GM18873 (cell line): ENCODE measurements at regions not wholly inside any gene's neighbourhood (a gene's known extent, or its start where the extent isn't known, plus 50 kb on each side); places are given as distances from the start of the nearest gene placed in this dataset.

ENCODE experiments used
- ATAC-seq: cut with Tn5 transposase; IDR thresholded peaks from one replicate; pipeline ENCODE4 v1.9.1; 2021; ENCODE audit warnings: mild to moderate bottlenecking, moderate library complexity, moderate number of reproducible peaks; ENCODE audit not compliant: unreplicated experiment, low FRiP score

GRCh38 chr13:85411591-85411990, 387.6 kb downstream of the SLITRK6 start:
- ATAC-seq = no peak

GRCh38 chr13:85408415-85408814, 390.8 kb downstream of the SLITRK6 start:
- ATAC-seq = no peak

DNA sequence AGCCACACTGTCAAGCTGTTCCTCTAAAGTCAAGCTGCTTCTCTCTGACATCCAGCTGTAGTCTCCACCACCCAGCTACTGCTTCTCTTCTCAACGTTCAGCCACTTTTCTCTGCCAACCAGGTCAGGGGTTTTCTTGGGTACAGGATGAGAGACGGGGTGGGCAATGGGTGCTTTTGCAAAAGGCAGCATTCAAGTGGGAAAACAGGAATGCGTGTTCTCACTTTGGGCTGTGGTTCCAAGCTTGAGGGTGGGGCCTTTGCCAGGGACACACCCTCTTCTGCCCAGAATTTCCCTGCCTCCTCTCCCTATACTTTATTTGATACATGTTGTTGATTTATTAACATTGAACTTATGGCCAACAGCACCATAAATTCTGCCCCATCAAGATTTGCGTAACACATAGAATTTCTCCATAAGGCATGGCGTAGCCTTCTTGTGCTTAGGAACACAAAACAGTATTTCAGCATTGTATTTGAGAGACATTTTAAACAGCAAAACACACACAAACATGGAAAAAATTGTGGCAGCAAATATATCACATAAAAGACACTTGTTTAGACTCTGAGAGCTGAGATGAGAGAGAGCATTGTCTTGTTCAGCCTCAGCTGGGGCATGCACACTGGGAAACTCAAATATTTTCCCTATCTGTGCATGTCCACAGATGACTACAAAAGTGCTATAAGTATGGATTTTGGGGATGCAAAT, 392.8 kb downstream of the SLITRK6 start:
- no peak for ATAC-seq

DNA sequence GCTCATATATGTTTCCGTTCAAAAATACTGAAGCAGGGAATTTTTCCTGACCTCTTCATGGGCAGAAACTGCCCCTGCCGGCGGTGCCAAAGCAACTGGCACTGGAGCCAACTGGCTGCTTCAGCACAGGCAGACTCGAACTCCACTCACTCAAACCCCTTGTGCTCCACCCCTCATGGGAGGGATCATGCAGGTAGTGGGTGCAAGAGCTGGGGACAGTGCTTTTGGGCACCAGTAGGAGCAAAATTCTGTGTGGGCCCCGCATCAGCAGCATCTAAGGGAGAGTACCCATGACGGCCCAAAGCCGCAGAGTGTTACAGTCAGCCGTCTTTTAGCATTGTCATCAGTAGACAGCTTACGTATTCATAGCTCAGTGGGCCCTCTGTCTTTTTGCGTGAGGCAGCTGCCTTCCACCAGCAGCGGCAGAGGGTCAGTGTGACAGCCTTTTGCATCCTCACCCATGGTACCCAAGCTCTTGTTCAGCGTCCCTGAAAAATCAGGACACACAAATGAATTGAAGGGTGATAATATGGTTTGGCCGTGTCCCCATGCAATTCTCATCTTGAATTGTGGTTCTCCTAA, 393.8 kb downstream of the SLITRK6 start:
- no peak for ATAC-seq

DNA sequence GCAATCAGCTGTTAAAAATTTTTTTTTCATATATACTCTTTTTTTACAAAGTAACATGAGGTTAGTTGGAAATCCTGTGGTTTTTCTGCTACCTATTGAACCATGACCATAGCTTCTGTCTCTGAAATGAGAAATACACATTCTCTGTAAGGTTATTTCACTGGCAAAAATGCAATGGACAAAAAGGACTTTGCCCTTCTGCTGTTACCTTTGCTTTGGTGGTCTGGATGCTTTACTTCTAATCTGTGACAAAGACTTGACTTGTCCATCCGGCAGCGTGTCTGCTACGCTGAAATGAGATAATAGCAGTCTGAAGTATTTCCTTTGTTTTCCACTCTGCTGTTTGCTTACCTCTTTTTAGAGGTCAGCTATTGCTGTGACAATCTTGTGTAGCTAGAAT, 412.8 kb downstream of the SLITRK6 start:
- ATAC-seq = no peak

GRCh38 chr13:85383291-85383690, 415.9 kb downstream of the SLITRK6 start:
- ATAC-seq = no peak

DNA sequence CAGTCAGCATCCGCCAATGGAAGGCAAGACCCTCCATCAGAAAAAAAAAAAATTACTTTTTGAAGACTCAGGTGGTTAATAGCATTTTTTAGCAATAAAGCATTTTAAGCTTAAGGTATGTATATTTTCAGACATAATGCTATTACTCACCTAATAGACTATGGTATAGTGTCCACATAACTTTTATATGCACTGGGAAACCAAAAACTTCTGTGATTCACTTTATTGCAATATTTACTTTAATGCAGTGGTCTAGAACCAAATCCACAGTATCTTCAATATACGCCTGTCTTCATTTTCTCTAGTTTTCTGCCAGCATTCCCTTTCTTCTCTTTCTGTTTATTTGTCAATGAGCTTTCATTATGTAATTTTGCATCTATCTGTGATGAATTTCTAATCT, 418.1 kb downstream of the SLITRK6 start:
- ATAC-seq = no peak

DNA sequence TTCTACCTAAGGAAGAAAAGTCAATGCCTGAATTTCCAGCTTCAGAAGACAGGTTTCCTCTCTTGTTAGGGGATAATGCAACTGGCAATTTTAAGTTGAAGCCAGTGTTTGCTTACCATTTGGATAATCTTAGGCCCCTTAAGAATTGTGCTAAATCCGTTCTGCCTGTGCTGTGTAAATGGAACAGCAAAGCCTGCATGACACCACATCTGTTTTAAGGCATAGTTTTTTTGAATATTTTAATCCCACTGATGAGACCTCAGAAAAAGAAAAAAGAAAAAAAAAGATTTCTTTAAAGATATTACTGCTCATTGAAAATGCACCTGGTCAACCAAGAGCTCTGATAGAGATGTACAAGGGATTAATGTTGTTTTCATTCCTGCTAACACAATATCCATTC, 419.2 kb downstream of the SLITRK6 start:
- ATAC-seq = no peak

DNA sequence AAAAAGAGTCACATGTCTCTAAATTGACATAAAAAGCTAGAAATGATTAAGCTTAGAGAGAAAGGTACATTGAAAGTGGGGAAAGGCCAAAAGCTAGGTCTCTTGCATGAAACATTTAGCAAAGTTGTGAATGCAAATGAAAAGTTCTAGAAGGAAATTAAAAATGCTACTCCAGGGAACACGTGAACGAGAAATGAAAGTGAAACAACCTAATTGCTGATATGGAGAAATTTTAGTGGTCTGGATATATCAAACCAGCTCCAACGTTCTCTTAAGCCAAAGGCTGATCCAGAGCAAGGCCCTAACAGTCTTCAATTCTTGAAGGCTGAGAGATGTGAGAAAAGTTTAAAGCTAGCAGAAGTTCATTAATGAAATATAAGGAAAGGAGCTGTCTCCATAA, 419.8 kb downstream of the SLITRK6 start:
- no peak for ATAC-seq

- no peak for ATAC-seq
These were observed 421.4 kb downstream of the SLITRK6 start for GRCh38 chr13:85377783-85378182.

- no peak for ATAC-seq
These were observed 425.9 kb downstream of the SLITRK6 start for GRCh38 chr13:85373322-85373721.

- no peak for ATAC-seq
These were observed 428.0 kb downstream of the SLITRK6 start for GRCh38 chr13:85371254-85371653.

- no peak for ATAC-seq
These were observed 430.5 kb downstream of the SLITRK6 start for GRCh38 chr13:85368686-85369085.

GRCh38 chr13:85367887-85368286, 431.3 kb downstream of the SLITRK6 start:
- ATAC-seq = no peak

DNA sequence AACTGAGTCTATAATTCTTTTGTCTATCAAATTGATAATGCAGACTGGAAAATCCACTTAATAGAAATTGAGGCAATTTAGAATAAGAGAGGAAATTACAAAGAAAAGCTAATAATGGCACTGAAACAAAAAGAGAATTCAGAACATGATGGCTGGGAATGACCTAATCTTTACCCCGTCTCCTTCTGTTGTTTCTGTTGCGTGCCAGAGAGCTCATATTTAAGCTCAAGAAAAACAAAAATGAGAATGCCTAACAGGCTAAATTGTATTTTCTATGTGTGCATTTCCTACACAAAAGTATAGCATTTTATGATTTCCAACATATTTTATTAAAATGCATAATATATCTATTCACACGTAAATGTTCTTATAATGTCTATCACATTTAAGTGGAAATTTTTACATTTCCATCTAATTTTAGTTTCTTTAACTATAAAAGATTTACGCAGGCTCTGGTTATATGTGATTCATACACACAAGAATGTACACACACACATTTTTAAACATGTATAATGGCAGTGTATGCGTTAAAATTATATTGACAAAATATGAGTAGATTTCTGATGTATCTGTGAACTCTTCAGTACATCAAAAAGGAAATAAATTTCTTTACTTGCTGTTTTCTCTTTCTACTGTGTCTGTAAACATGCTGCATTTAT, 432.3 kb downstream of the SLITRK6 start:
- no peak for ATAC-seq

DNA sequence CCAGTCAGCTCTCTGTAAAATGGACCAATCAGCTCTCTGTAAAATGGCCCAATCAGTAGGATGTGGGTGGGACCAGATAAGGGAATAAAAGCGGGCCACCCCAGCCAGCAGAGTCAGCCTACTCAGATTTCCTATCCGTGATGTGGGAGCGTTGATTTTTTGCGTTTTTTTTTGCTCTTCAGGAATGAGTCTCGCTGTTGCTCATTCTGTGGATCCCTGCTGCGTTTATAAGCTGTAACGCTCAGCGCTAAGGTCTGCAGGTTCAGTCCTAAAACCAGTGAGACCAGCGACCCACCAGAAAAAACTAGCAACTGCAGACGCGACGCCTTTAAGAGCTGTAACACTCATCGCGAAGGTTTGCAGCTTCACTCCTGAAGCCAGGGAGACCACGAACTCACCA, 435.7 kb downstream of the SLITRK6 start:
- no peak for ATAC-seq

DNA sequence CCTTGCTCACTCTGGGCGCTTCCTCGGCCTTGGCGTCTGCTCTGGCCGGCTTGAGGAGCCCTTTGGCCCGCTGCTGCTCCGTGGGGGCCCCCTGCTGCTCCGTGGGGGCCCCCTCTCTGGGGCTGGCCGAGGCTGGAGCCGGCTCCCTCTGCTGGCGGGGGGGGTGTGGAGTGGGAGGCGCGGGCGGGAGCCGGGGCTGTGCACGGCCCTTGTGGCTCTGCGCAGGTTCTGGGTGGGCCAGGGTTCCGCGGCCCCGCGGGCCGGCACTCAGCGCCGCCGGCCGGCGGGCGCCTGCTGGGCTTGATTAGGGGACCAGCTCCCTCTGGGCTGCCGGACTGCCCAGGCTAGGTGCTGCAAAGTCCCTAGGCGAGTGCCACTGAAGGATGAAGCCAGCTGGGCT, 436.2 kb downstream of the SLITRK6 start:
- ATAC-seq = no peak

DNA sequence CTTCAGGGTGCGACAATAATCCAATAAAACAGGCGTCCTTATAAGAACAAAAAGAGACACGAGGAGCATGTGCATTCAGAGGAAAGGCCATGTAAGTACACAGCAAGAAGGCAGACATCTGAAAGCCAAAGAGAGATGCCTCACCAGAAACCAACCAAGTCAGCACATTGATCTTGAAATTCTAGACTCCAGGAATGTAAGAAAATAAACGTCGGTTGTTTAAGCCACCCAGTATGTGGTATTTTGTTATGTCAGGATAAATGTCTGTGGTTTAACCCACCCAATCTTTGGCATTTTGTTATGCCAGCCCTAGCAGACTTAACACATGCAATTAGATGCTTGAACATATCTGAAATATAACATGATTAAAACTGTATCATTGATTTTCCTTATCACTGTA, 452.0 kb downstream of the SLITRK6 start:
- no peak for ATAC-seq

GRCh38 chr13:85334187-85334586, 465.0 kb downstream of the SLITRK6 start:
- ATAC-seq = no peak

DNA sequence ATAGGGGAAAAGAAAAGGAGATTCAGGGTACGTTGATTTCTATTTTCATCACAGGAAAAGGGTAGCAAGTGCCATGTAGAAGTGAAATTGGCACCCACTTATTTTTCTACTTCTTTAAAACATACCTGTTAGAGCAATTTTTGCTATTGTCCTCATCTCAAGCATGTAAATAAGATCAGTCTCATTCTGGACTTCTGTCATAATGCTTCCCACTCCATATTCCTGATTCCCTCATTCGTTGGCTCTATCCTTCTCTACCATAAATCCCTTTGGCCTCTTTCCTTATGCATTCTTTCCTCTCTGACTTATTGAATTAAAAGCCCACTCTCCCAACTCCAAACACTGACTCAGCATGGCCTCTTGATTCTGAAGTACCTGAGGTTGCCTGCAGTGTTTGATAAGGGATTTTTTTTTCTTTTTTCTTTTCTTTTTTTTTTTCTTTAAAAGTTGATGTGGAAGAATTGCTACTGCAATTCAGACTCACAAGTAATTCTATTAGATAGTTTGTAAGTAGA, 465.7 kb downstream of the SLITRK6 start:
- ATAC-seq = no peak

GRCh38 chr13:85332615-85333014, 466.6 kb downstream of the SLITRK6 start:
- no peak for ATAC-seq

GRCh38 chr13:85321734-85322133, 477.5 kb downstream of the SLITRK6 start:
- no peak for ATAC-seq
